IPS-15b (cell line): ENCODE measurements at regions not wholly inside any gene's neighbourhood (a gene's known extent, or its start where the extent isn't known, plus 50 kb on each side); places are given as distances from the start of the nearest gene placed in this dataset.

Experiments
- H3K27me3 ChIP-seq: one replicate; pipeline ENCODE4 v1.6.1; 2013; ENCODE audit warnings: low read length; ENCODE audit not compliant: control insufficient read depth, insufficient read depth
- H3K36me3 ChIP-seq: one replicate; pipeline ENCODE4 v1.6.1; 2013; ENCODE audit warnings: low read length; ENCODE audit not compliant: control insufficient read depth, insufficient read depth
- H3K4me1 ChIP-seq: one replicate; pipeline ENCODE4 v1.6.1; 2013; ENCODE audit warnings: mild to moderate bottlenecking, low read length; ENCODE audit not compliant: control insufficient read depth, insufficient read depth
- H3K4me3 ChIP-seq: one replicate; pipeline ENCODE4 v1.5.1; 2013; ENCODE audit warnings: low read depth, low read length
- H3K9ac ChIP-seq: one replicate; pipeline ENCODE4 v1.6.1; 2013; ENCODE audit warnings: low read depth, mild to moderate bottlenecking, low read length
- H3K9me3 ChIP-seq: one replicate; pipeline ENCODE4 v1.6.1; 2013; ENCODE audit warnings: mild to moderate bottlenecking, low read length; ENCODE audit not compliant: control insufficient read depth, insufficient read depth

GRCh38 chr16:58963479-58963878 lies 229.4 kb upstream of the GOT2 start:
- Histone ChIP-seq H3K4me1 (peaks cover 2% of the 10 kb centered on the region), H3K36me3 (no peaks in the 10 kb centered on the region), H3K4me3 (no peak overlapping the region), H3K27me3 (no peaks in the 10 kb centered on the region), H3K9ac (no peak overlapping the region), H3K9me3 (no peaks in the 10 kb centered on the region)

DNA sequence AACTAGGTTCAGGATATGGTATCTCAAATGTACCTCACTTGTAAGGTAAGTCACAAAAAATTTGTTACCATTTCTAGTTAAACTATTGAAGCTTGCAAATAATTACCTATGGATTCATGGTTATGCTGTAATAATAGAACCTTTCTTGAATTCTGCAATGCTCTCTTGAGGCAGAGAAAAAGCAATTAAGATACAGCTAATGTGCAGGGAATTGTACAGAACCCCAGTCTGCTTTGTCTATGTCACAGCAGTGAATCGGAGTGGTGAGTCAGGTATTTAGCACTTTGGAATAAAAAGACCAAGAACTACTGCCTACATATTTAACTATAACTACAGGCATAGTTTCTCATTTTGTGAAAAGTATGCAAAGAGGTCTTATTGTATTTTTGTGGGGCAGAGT lies 228.7 kb upstream of the GOT2 start:
- no peak overlapping the region for H3K4me3 ChIP-seq
- H3K36me3 ChIP-seq: no peaks in the 10 kb centered on the region
- no peak overlapping the region for H3K9ac ChIP-seq
- no peaks in the 10 kb centered on the region for H3K9me3 ChIP-seq
- H3K27me3 ChIP-seq: no peaks in the 10 kb centered on the region
- H3K4me1 ChIP-seq: peaks cover 3% of the 10 kb centered on the region

- Histone ChIP-seq H3K4me3 (no peak overlapping the region), H3K36me3 (no peaks in the 10 kb centered on the region), H3K9me3 (no peaks in the 10 kb centered on the region), H3K27me3 (no peaks in the 10 kb centered on the region), H3K9ac (no peak overlapping the region), H3K4me1 (peaks cover 3% of the 10 kb centered on the region)
These were observed 226.4 kb upstream of the GOT2 start for GRCh38 chr16:58960484-58960883.

DNA sequence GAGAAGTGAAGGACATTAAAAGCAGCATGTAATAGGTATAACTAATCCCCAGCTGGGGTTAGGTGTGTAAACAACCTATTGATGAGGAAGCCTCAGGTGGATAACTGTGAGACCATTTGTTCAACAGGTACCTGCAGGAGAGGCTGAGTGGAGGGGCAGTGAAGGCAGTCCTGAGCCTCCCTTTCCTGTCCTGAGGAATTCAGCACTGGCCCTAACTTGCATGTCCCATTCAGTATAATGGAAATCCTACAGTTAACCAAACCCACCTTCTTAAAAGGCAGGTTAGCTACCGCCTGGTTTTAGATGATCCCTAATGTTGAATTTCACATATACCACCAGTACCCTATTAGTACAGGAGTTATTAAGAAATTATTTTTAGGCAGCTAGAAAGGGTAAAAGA lies 225.9 kb upstream of the GOT2 start:
- H3K4me3 ChIP-seq: no peak overlapping the region
- H3K27me3 ChIP-seq: no peaks in the 10 kb centered on the region
- peaks cover 3% of the 10 kb centered on the region for H3K4me1 ChIP-seq
- no peaks in the 10 kb centered on the region for H3K36me3 ChIP-seq
- no peak overlapping the region for H3K9ac ChIP-seq
- no peaks in the 10 kb centered on the region for H3K9me3 ChIP-seq

DNA sequence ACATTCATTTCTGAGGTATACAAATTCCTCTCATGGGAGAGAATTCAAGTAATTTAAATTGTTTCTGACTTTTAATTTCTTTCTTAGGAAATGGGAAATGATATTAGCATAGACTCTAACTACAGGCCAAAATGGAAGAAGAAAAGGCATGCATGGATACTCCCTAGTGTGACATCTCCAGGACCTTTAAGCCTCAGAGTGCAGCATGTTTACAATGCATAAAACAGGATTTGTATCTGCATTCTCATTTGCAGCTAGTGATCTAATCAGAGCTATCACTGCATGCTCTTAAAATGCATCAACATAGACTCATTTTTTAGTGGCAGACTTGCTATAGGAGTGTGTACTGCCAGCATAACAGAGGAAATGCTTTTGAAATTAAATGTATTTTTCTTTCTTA lies 224.6 kb upstream of the GOT2 start:
- H3K36me3 ChIP-seq: no peaks in the 10 kb centered on the region
- no peak overlapping the region for H3K4me3 ChIP-seq
- H3K9ac ChIP-seq: no peak overlapping the region
- H3K9me3 ChIP-seq: no peaks in the 10 kb centered on the region
- H3K27me3 ChIP-seq: no peaks in the 10 kb centered on the region
- peaks cover 3% of the 10 kb centered on the region for H3K4me1 ChIP-seq

- H3K36me3 ChIP-seq: no peaks in the 10 kb centered on the region
- H3K9me3 ChIP-seq: no peaks in the 10 kb centered on the region
- H3K9ac ChIP-seq: no peak overlapping the region
- no peaks in the 10 kb centered on the region for H3K4me1 ChIP-seq
- no peak overlapping the region for H3K4me3 ChIP-seq
- H3K27me3 ChIP-seq: no peaks in the 10 kb centered on the region
These were observed 214.1 kb upstream of the GOT2 start for GRCh38 chr16:58948244-58948643.

DNA sequence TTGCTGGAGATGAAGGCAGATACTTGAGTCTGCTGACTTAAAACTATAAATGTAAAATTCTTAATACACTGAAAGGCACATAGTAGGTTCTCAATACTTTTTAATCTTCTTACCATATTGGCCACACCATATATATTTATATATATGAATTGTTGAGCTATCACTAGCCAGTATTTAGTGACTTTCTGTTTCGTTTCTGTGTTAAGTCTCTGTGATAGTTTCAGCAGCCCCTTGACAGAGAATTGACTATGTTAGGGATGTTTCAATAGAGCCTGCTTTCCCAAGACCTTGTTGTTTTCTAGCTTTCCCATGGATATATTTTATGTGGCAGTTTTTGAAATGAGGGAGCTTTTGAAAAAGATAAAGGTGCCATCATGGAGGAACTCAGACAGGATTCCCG lies 206.5 kb upstream of the GOT2 start:
- Histone ChIP-seq H3K4me1 (peaks cover 6% of the 10 kb centered on the region), H3K9ac (no peak overlapping the region), H3K9me3 (no peaks in the 10 kb centered on the region), H3K27me3 (no peaks in the 10 kb centered on the region), H3K4me3 (no peak overlapping the region), H3K36me3 (no peaks in the 10 kb centered on the region)

DNA sequence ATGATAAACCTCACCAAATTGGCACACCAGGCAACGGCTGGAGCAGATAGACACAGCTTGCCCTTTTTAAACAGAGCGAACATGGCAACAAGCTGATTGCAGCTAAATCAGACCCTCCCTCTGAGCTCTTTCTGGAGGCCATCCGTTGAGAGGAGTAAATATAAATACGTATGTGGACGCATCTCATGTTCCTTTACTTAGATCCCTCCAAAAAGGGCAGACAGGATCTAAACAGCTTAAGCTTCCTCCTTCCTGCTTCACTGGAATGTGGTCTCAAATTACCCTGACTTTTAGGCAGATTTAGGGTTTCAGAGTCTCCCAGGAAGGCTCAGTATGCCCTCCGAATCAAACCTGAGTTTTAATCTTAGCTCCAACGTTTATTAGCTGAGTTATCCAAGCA lies 204.7 kb upstream of the GOT2 start:
- H3K36me3 ChIP-seq: no peaks in the 10 kb centered on the region
- H3K4me3 ChIP-seq: no peak overlapping the region
- no peak overlapping the region for H3K9ac ChIP-seq
- peaks cover 6% of the 10 kb centered on the region for H3K4me1 ChIP-seq
- H3K9me3 ChIP-seq: no peaks in the 10 kb centered on the region
- H3K27me3 ChIP-seq: no peaks in the 10 kb centered on the region

GRCh38 chr16:58937661-58938060 lies 203.5 kb upstream of the GOT2 start:
- Histone ChIP-seq H3K9ac (no peak overlapping the region), H3K27me3 (no peaks in the 10 kb centered on the region), H3K4me3 (no peak overlapping the region), H3K4me1 (peaks cover 6% of the 10 kb centered on the region), H3K36me3 (no peaks in the 10 kb centered on the region), H3K9me3 (no peaks in the 10 kb centered on the region)

DNA sequence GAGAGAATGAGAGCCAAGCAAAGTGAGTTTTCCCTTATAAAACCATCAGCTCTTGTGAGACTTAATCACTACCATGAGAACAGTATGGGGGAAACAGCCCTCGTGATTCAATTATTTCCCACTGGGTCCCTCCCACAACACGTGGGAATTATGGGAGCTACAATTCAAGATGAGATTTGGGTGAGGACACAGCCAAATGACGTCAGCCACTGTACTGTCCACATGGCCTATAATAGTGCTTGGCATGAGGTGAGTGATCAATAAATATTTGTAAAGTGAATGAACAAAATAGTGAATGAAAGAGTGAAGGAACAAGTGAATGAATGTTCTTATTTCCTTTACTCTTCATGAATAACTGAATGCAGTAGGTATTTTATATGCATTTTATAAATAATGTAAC lies 199.1 kb upstream of the GOT2 start:
- H3K9ac ChIP-seq: no peak overlapping the region
- no peaks in the 10 kb centered on the region for H3K9me3 ChIP-seq
- no peak overlapping the region for H3K4me3 ChIP-seq
- H3K36me3 ChIP-seq: no peaks in the 10 kb centered on the region
- no peaks in the 10 kb centered on the region for H3K27me3 ChIP-seq
- H3K4me1 ChIP-seq: no peaks in the 10 kb centered on the region

DNA sequence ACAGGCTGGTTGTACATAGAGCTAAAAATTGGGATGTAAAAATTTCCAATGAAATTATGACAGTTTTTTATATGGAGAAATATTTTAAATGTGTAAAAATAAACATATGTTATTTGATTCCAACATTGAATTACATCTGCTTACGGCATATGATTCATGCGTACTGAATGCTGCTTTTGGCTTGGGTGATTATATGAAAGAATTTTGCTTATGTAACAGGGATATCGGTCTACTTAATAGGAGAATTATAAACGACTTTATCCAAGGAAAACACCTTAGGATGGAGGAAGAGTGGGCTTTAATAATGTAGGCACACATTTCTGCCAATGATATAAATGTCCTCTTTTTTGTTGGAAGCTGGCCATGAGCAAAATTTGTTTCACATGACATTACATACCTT lies 197.3 kb upstream of the GOT2 start:
- H3K4me1 ChIP-seq: no peaks in the 10 kb centered on the region
- H3K4me3 ChIP-seq: no peak overlapping the region
- H3K27me3 ChIP-seq: no peaks in the 10 kb centered on the region
- H3K36me3 ChIP-seq: no peaks in the 10 kb centered on the region
- H3K9ac ChIP-seq: no peak overlapping the region
- H3K9me3 ChIP-seq: no peaks in the 10 kb centered on the region

- Histone ChIP-seq H3K4me3 (no peak overlapping the region), H3K9ac (no peak overlapping the region), H3K27me3 (no peaks in the 10 kb centered on the region), H3K4me1 (peaks cover 6% of the 10 kb centered on the region), H3K36me3 (no peaks in the 10 kb centered on the region), H3K9me3 (no peaks in the 10 kb centered on the region)
These were observed 189.0 kb upstream of the GOT2 start for GRCh38 chr16:58923094-58923493.

- Histone ChIP-seq H3K36me3 (no peaks in the 10 kb centered on the region), H3K9me3 (no peaks in the 10 kb centered on the region), H3K4me3 (no peak overlapping the region), H3K27me3 (no peaks in the 10 kb centered on the region), H3K4me1 (no peaks in the 10 kb centered on the region), H3K9ac (no peak overlapping the region)
These were observed 179.3 kb upstream of the GOT2 start for GRCh38 chr16:58913456-58913855.
